ENCODE measurements at regions not wholly inside any gene's neighbourhood (a gene's known extent, or its start where the extent isn't known, plus 50 kb on each side); places are given as distances from the start of the nearest gene placed in this dataset.

- TF ChIP-seq YY1 (IDR thresholded peaks at IDR 0.05; ENCODE audit: low read depth), result no peak
- no peak for TF ChIP-seq EGR1 (IDR thresholded peaks at IDR 0.05)
- TF ChIP-seq TEAD4 (IDR thresholded peaks at IDR 0.05), result no peak
- no peak for TF ChIP-seq FOXM1 (IDR thresholded peaks at IDR 0.05; ENCODE audit: borderline replicate concordance, low read depth)
- TF ChIP-seq EP300 (IDR thresholded peaks at IDR 0.05; ENCODE audit: borderline replicate concordance), result no peak
- TF ChIP-seq, protein P1, sequence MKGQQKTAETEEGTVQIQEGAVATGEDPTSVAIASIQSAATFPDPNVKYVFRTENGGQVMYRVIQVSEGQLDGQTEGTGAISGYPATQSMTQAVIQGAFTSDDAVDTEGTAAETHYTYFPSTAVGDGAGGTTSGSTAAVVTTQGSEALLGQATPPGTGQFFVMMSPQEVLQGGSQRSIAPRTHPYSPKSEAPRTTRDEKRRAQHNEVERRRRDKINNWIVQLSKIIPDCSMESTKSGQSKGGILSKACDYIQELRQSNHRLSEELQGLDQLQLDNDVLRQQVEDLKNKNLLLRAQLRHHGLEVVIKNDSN (IDR thresholded peaks at IDR 0.05), result no peak
Observed at GRCh38 chr10:109727436-109727835, 195.9 kb downstream of the XPNPEP1 start.

GRCh38 chr10:109726473-109726872 lies 196.8 kb downstream of the XPNPEP1 start:
- TF ChIP-seq NFIC (IDR thresholded peaks at IDR 0.05) (peak; percentile 52), RAD21 (IDR thresholded peaks at IDR 0.05; ENCODE audit: low read depth) (no peak)

- TF ChIP-seq, protein P2, sequence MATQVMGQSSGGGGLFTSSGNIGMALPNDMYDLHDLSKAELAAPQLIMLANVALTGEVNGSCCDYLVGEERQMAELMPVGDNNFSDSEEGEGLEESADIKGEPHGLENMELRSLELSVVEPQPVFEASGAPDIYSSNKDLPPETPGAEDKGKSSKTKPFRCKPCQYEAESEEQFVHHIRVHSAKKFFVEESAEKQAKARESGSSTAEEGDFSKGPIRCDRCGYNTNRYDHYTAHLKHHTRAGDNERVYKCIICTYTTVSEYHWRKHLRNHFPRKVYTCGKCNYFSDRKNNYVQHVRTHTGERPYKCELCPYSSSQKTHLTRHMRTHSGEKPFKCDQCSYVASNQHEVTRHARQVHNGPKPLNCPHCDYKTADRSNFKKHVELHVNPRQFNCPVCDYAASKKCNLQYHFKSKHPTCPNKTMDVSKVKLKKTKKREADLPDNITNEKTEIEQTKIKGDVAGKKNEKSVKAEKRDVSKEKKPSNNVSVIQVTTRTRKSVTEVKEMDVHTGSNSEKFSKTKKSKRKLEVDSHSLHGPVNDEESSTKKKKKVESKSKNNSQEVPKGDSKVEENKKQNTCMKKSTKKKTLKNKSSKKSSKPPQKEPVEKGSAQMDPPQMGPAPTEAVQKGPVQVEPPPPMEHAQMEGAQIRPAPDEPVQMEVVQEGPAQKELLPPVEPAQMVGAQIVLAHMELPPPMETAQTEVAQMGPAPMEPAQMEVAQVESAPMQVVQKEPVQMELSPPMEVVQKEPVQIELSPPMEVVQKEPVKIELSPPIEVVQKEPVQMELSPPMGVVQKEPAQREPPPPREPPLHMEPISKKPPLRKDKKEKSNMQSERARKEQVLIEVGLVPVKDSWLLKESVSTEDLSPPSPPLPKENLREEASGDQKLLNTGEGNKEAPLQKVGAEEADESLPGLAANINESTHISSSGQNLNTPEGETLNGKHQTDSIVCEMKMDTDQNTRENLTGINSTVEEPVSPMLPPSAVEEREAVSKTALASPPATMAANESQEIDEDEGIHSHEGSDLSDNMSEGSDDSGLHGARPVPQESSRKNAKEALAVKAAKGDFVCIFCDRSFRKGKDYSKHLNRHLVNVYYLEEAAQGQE (IDR thresholded peaks at IDR 0.05; ENCODE audit: low read depth), result peak; percentile 67
- TF ChIP-seq YY1 (IDR thresholded peaks at IDR 0.05; ENCODE audit: low read depth), result no peak
Observed at GRCh38 chr10:109723305-109723704, 200.0 kb downstream of the XPNPEP1 start.

- TF ChIP-seq, protein P2 (IDR thresholded peaks at IDR 0.05; ENCODE audit: low read depth), result no peak
- no peak for TF ChIP-seq YY1 (IDR thresholded peaks at IDR 0.05; ENCODE audit: low read depth)
- TF ChIP-seq, protein P1 (IDR thresholded peaks at IDR 0.05), result no peak
Observed at GRCh38 chr10:109721453-109722064, 201.8 kb downstream of the XPNPEP1 start.

- no peak for TF ChIP-seq FOXM1 (IDR thresholded peaks at IDR 0.05; ENCODE audit: borderline replicate concordance, low read depth)
- TF ChIP-seq TCF12 (IDR thresholded peaks at IDR 0.05; ENCODE audit: low read depth), result no peak
- TF ChIP-seq, protein P1 (IDR thresholded peaks at IDR 0.05), result no peak
- no peak for TF ChIP-seq EGR1 (IDR thresholded peaks at IDR 0.05)
- TF ChIP-seq YY1 (IDR thresholded peaks at IDR 0.05; ENCODE audit: low read depth), result no peak
- no peak for TF ChIP-seq CREB1 (IDR thresholded peaks at IDR 0.05; ENCODE audit: low read depth)
- TF ChIP-seq EP300 (IDR thresholded peaks at IDR 0.05; ENCODE audit: borderline replicate concordance), result no peak
- no peak for TF ChIP-seq TAF1 (IDR thresholded peaks at IDR 0.05; ENCODE audit: low read depth)
- TF ChIP-seq TEAD4 (IDR thresholded peaks at IDR 0.05), result no peak
- no peak for TF ChIP-seq RAD21 (IDR thresholded peaks at IDR 0.05; ENCODE audit: low read depth)
- TF ChIP-seq, protein P3, sequence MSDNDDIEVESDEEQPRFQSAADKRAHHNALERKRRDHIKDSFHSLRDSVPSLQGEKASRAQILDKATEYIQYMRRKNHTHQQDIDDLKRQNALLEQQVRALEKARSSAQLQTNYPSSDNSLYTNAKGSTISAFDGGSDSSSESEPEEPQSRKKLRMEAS (IDR thresholded peaks at IDR 0.05), result no peak
- TF ChIP-seq, protein P2 (IDR thresholded peaks at IDR 0.05; ENCODE audit: low read depth), result no peak
- no peak for TF ChIP-seq CEBPB (IDR thresholded peaks at IDR 0.05)
- TF ChIP-seq ZBTB7A (IDR thresholded peaks at IDR 0.05; ENCODE audit: low read depth), result no peak
- TF ChIP-seq NFIC (IDR thresholded peaks at IDR 0.05), result no peak
Observed at GRCh38 chr10:109706026-109706560, 217.2 kb downstream of the XPNPEP1 start.

Data from Ishikawa (cell line).